Neuronal stem cell (in vitro differentiated cells): ENCODE measurements at regions not wholly inside any gene's neighbourhood (a gene's known extent, or its start where the extent isn't known, plus 50 kb on each side); places are given as distances from the start of the nearest gene placed in this dataset.
A peak's percentile ranks its signal among the peaks of the same experiment; 100 is the strongest.

ENCODE experiments used
- DNase-seq: peaks from one replicate; pipeline ENCODE4 v3.0.0-alpha.2; 2013; ENCODE audit warnings: low spot score
- H2AFZ ChIP-seq: one replicate; pipeline ENCODE4 v1.6.1; 2013; ENCODE audit warnings: mild to moderate bottlenecking, low read length, inconsistent platforms
- H2AK5ac ChIP-seq: 2 replicates; pipeline ENCODE4 v1.6.1; 2013; ENCODE audit warnings: low read depth, mild to moderate bottlenecking, inconsistent platforms, low read length, moderate library complexity, mixed read lengths
- H2BK120ac ChIP-seq: 2 replicates; pipeline ENCODE4 v1.6.1; 2013; ENCODE audit warnings: low read depth, mild to moderate bottlenecking, inconsistent platforms, low read length, moderate library complexity, mixed read lengths
- H2BK12ac ChIP-seq: one replicate; pipeline ENCODE4 v1.6.1; 2013; ENCODE audit warnings: low read length, inconsistent platforms
- H2BK15ac ChIP-seq: 2 replicates; pipeline ENCODE4 v1.6.1; 2013; ENCODE audit warnings: mild to moderate bottlenecking, low read length, inconsistent platforms, mixed read lengths
- H2BK5ac ChIP-seq: one replicate; pipeline ENCODE4 v1.6.1; 2013; ENCODE audit warnings: inconsistent platforms, mild to moderate bottlenecking, low read length, moderate library complexity
- H3K14ac ChIP-seq: one replicate; pipeline ENCODE4 v1.6.1; 2013; ENCODE audit warnings: low read length, inconsistent platforms
- H3K18ac ChIP-seq: 2 replicates; pipeline ENCODE4 v1.6.1; 2013; ENCODE audit warnings: low read length, inconsistent platforms
- H3K23ac ChIP-seq: 2 replicates; pipeline ENCODE4 v1.6.1; 2013; ENCODE audit warnings: low read depth, mild to moderate bottlenecking, mixed read lengths, low read length, inconsistent platforms; ENCODE audit not compliant: poor library complexity
- H3K27ac ChIP-seq: replicated peaks from 3 replicates; pipeline ENCODE4 v1.5.1; 2013; ENCODE audit warnings: low read length, inconsistent platforms
- H3K27me3 ChIP-seq, 3 experiments: 2 replicates each; pipeline ENCODE4 v1.6.1; 2013; ENCODE audit warnings: low read length in 3 of 3, mild to moderate bottlenecking in 2 of 3, inconsistent platforms in 1 of 3, low read depth in 1 of 3, mixed read lengths in 1 of 3, moderate library complexity in 1 of 3; ENCODE audit not compliant: control insufficient read depth in 3 of 3, insufficient read depth in 3 of 3
- H3K36me3 ChIP-seq, 2 donors: replicated peaks in 1 of 2; 2 replicates each; pipeline ENCODE4 v1.6.1; 2013; ENCODE audit warnings: low read length in 2 of 2; ENCODE audit not compliant: control insufficient read depth in 2 of 2, insufficient read depth in 2 of 2
- H3K4ac ChIP-seq: 2 replicates; pipeline ENCODE4 v1.6.1; 2013; ENCODE audit warnings: inconsistent platforms, mild to moderate bottlenecking, low read length, moderate library complexity
- H3K4me1 ChIP-seq, 2 donors: 1 replicate in 1 of 2; 2 replicates in 1 of 2; pipeline ENCODE4 v1.6.1; 2013; ENCODE audit warnings: low read length in 2 of 2, low read depth in 1 of 2; ENCODE audit not compliant: control insufficient read depth in 2 of 2, insufficient read depth in 1 of 2
- H3K4me2 ChIP-seq: one replicate; pipeline ENCODE4 v1.6.1; 2013; ENCODE audit warnings: mild to moderate bottlenecking, low read length, inconsistent platforms; ENCODE audit not compliant: insufficient read depth, poor library complexity, severe bottlenecking
- H3K4me3 ChIP-seq, 2 donors: 2 replicates each; pipeline ENCODE4 v1.5.1; 2013; ENCODE audit warnings: low read length in 2 of 2, mild to moderate bottlenecking in 2 of 2, inconsistent platforms in 1 of 2, moderate library complexity in 1 of 2
- H3K79me1 ChIP-seq: one replicate; pipeline ENCODE4 v1.6.1; 2013; ENCODE audit warnings: low read depth, mild to moderate bottlenecking, inconsistent platforms, low read length, moderate library complexity
- H3K9ac ChIP-seq: one replicate; pipeline ENCODE4 v1.6.1; 2013; ENCODE audit warnings: mild to moderate bottlenecking, low read depth, low read length, inconsistent platforms; ENCODE audit not compliant: poor library complexity
- H3K9me3 ChIP-seq, 2 donors: replicated peaks in 1 of 2; 2 replicates each; pipeline versions ENCODE3 to v1.6.1; 2013; ENCODE audit warnings: low read length in 2 of 2, mild to moderate bottlenecking in 2 of 2, inconsistent platforms in 1 of 2, low read depth in 1 of 2, mixed read lengths in 1 of 2, moderate library complexity in 1 of 2; ENCODE audit not compliant: control insufficient read depth in 2 of 2, insufficient read depth in 1 of 2
- H4K8ac ChIP-seq: one replicate; pipeline ENCODE4 v1.6.1; 2013; ENCODE audit warnings: low read depth, mild to moderate bottlenecking, inconsistent platforms, low read length, moderate library complexity
- H4K91ac ChIP-seq: one replicate; pipeline ENCODE4 v1.6.1; 2013; ENCODE audit warnings: low read length, low read depth, mild to moderate bottlenecking, inconsistent platforms; ENCODE audit not compliant: poor library complexity
- WGBS, 2 donors: extraction: QIAGEN DNeasy Blood & Tissue Kit; methylation state at CpG; one replicate each; pipeline ENCODE4 v1.1.7; 2013; ENCODE audit warnings: missing lambda C conversion rate in 2 of 2, mixed read lengths in 1 of 2; ENCODE audit not compliant: insufficient read length in 2 of 2, insufficient replicate concordance in 1 of 2; ENCODE audit errors: extremely low coverage in 2 of 2; 5-methylcytosine and 5-hydroxymethylcytosine counted together

DNA sequence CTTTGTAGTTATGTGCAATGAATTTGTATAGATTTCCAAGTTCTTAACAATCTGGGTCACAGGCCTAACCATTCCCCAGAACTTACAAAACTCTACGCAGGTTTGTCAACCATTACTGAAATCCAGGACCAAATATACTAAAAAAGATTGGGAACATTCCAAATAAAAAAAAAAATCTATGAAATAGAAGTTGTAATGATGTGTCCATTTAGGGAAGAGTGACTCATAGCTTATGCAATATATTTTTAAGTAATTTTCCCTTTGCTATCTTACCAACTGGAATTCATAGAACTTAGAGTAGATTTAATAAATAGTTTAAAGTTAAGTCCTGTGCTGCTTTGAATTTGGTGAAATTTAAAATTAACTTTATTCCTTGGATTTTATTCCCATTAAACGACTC is 393.2 kb downstream of the PMP22 start:
- Histone ChIP-seq H3K4me1 (no peaks in the 10 kb centered on the region), H3K4me2 (no peak overlapping the region), H3K9me3 (peaks cover 0 to 10% of the 10 kb centered on the region in 2 donors), H3K79me1 (no peaks in the 10 kb centered on the region), H4K91ac (no peak overlapping the region), H3K9ac (no peak overlapping the region), H3K14ac (no peak overlapping the region), H3K27ac (no peak overlapping the region), H3K36me3 (no peaks in the 10 kb centered on the region), H2BK5ac (no peak overlapping the region), H4K8ac (no peak overlapping the region), H3K27me3 (no peaks in the 10 kb centered on the region), H3K23ac (no peak overlapping the region), H2AK5ac (no peak overlapping the region), H2BK15ac (no peak overlapping the region), H3K4me3 (no peak overlapping the region), H2BK120ac (no peak overlapping the region), H2BK12ac (no peak overlapping the region), H3K4ac (no peak overlapping the region), H2AFZ (no peak overlapping the region), H3K18ac (no peak overlapping the region)
- no peak for DNase-seq
- WGBS, 2 donors: no CpG with 5 or more reads among the region's 2 CpGs

GRCh38 chr17:14866266-14866665 is 398.9 kb downstream of the PMP22 start:
- Histone ChIP-seq H2AK5ac (no peak overlapping the region), H3K27me3 (no peaks in the 10 kb centered on the region), H3K79me1 (no peaks in the 10 kb centered on the region), H3K18ac (no peak overlapping the region), H3K9me3 (peaks cover 3 to 6% of the 10 kb centered on the region in 2 donors), H2BK15ac (no peak overlapping the region), H3K27ac (no peak overlapping the region), H2BK5ac (no peak overlapping the region), H3K14ac (no peak overlapping the region), H3K9ac (no peak overlapping the region), H3K4ac (no peak overlapping the region), H3K4me3 (no peak overlapping the region), H2AFZ (no peak overlapping the region), H3K23ac (no peak overlapping the region), H4K91ac (no peak overlapping the region), H3K4me2 (no peak overlapping the region), H3K36me3 (no peaks in the 10 kb centered on the region), H4K8ac (no peak overlapping the region), H2BK120ac (no peak overlapping the region), H3K4me1 (peaks cover 0 to 5% of the 10 kb centered on the region in 2 donors), H2BK12ac (no peak overlapping the region)
- no peak for DNase-seq
- WGBS, 2 donors: no CpG with 5 or more reads among the region's 7 CpGs

- Histone ChIP-seq H3K36me3 (no peaks in the 10 kb centered on the region), H2BK5ac (no peak overlapping the region), H4K8ac (no peak overlapping the region), H3K23ac (no peak overlapping the region), H2BK12ac (no peak overlapping the region), H3K27ac (no peak overlapping the region), H3K18ac (no peak overlapping the region), H3K9me3 (peaks cover 3 to 9% of the 10 kb centered on the region in 2 donors), H3K14ac (no peak overlapping the region), H3K27me3 (no peaks in the 10 kb centered on the region), H3K4ac (no peak overlapping the region), H3K4me3 (no peak overlapping the region), H3K4me1 (peaks cover 5 to 10% of the 10 kb centered on the region in 2 donors), H2AFZ (no peak overlapping the region), H2AK5ac (no peak overlapping the region), H2BK120ac (no peak overlapping the region), H3K4me2 (no peak overlapping the region), H3K79me1 (no peaks in the 10 kb centered on the region), H3K9ac (no peak overlapping the region), H4K91ac (no peak overlapping the region), H2BK15ac (no peak overlapping the region)
- WGBS, 2 donors: no CpG with 5 or more reads among the region's 1 CpG
- DNase-seq: no peak
Measured at GRCh38 chr17:14864127-14864526, 401.0 kb downstream of the PMP22 start.

GRCh38 chr17:14859542-14859941 is 405.6 kb downstream of the PMP22 start:
- Histone ChIP-seq H3K4me1 (peaks cover 8 to 29% of the 10 kb centered on the region in 2 donors), H2BK120ac (no peak overlapping the region), H3K27ac (no peak overlapping the region), H4K8ac (no peak overlapping the region), H3K36me3 (no peaks in the 10 kb centered on the region), H2AK5ac (no peak overlapping the region), H2BK15ac (no peak overlapping the region), H3K79me1 (no peaks in the 10 kb centered on the region), H2BK5ac (no peak overlapping the region), H2AFZ (peak overlapping the region; percentile 49), H3K27me3 (no peaks in the 10 kb centered on the region), H3K4me3 (no peak overlapping the region), H3K18ac (no peak overlapping the region), H2BK12ac (no peak overlapping the region), H4K91ac (no peak overlapping the region), H3K9ac (no peak overlapping the region), H3K23ac (no peak overlapping the region), H3K4me2 (no peak overlapping the region), H3K9me3 (peaks cover 3 to 10% of the 10 kb centered on the region in 2 donors), H3K14ac (no peak overlapping the region), H3K4ac (no peak overlapping the region)
- no peak for DNase-seq
- WGBS, 2 donors: no CpG with 5 or more reads among the region's 3 CpGs
